CD1c-positive myeloid dendritic cell (primary cell): ENCODE measurements at regions not wholly inside any gene's neighbourhood (a gene's known extent, or its start where the extent isn't known, plus 50 kb on each side); places are given as distances from the start of the nearest gene placed in this dataset.
"Not testable (repeated sequence)": the region's sequence is repeated elsewhere in the genome, so short reads cannot be mapped to it uniquely, and the experiment has no call there.

Experiments used
- DNase-seq: peaks from one replicate; pipeline ENCODE4 v3.0.0-alpha.2; 2016; ENCODE audit errors: extremely low spot score

DNA sequence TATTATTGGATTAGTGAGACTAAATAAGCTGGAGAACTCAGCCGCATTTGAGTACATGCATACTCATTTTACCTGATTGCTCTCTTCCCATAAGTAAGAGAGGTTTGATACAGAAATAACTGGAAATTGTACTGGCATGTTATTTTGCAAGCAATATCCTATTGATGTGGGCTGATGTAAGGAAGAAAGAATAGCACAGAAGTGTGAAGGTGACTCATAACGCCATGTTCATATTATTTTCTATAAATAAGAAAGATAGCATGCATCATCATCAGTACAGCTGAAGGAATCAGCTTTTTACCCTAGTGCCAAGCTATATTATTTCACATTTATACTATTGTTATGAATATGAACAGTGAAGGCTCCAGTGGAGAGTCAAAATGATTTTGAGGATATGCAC is 138.3 kb upstream of the FAM47A start:
- DNase-seq, result no peak

DNA sequence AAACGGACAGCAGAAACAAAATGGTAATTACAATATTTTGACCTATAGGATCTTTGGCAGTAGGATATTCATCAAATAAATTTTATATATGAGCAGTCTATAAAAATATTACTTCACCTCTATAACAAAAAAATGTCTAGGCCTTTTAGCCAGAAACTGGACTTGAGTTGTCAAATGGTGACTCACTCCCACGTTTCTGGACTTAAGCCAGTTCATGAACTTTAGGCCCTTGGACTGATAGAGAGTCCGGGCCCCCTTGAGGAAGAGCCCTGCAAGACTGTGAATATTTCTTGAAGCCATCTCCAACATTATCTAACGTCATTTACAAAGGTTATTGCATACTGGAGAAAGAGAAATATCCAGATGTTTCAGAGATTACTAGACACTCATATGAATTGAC is 106.8 kb upstream of the FAM47A start:
- no peak for DNase-seq

DNA sequence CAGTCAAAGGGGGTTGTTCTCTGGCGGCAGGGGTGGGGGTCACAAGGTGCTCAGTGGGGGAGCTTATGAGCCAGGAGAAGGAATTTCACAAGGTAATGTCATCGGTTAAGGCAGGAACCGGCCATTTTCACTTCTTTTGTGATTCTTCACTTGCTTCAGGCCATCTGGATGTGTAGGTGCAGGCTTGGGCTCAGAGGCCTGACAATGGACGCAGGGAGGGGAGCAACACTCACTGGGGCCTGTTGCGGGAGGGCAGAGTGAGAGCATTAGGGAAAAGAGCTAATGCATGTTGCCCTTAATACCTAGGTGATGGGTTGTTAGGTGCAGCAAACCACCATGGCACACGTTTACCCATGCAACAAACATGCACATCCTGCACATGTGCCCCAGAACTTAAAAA is 98.0 kb upstream of the FAM47A start:
- DNase-seq, result not testable (repeated sequence)

DNA sequence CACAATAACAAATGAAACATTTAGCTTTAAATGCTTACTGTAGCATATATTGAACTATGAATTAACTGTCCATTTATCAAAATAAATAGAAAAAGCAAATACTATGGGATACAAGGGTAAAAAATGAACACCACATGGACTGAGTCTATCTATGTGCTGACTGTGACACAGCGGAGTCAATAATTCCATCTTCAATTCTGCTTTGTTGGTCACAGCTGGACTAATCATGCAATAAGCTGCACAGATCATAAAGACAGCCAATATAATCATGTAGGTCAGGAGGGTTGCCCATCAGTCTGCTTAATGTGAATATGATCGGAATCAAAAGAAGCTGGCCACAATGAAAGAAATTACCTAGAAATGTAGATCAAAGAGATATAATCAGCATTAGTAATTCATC is 95.7 kb upstream of the FAM47A start:
- DNase-seq, result no peak

DNA sequence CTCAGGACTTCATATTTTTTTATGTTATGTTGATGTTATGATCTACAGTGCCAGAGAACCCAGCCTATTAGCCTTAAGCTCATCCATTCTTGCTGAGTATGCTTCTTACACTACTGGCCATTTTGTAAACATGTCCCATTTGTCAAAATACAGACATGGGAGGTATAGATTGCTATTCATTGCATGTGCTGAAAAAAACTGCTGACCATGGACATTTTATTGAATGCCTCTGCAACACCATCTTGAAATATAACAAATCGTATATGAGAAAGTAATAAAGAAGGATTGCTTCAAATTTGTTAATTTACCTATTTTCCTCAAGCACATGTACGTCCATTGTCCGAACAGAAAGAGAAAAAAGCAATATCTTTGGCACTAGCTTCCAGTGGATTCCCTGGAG is 91.5 kb upstream of the FAM47A start:
- DNase-seq, result no peak

DNA sequence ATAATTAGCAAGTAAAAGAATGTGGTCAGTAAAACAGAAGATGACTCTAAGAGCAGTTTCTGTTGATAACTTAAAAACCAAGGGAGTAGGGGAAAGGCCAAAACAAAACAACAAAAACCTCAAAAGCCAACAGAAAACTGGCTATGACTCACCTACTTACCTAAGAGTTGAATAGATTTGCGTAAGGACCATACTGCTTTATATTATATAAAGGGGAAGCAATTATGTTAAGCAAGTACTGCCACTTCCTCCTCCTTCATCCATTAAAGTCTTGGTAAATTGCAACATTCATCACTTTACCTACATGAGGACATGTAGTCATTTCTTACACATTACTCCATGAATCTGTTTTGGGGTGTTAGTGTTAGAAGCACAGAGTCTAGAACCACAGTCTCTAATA is 85.9 kb upstream of the FAM47A start:
- DNase-seq, result peak; percentile 3

DNA sequence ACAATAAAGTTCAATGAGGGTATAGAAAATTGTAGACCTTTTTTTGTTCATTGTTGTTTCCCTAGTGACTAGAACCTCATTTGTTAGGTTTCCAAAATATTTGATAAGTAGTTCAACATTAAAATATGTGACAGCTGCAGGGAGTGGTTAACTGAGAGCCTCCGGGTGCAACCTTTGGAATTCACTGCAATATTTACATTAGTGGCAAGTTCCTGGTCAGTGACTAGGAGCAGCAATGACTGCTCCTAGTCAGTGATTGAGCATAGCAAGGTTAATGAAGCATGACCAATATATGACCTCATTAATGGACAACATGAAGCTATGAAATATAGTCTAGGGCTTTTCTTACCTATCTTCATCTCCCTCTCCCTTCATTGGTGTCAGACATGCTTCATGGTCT is 65.8 kb upstream of the FAM47A start:
- no peak for DNase-seq
